Lower leg skin (tissue), 4 donors: ENCODE measurements at regions not wholly inside any gene's neighbourhood (a gene's known extent, or its start where the extent isn't known, plus 50 kb on each side); places are given as distances from the start of the nearest gene placed in this dataset.

Experiments used
- DNase-seq, 2 donors: peaks; one replicate each; pipeline ENCODE4 v3.0.0-alpha.2; 2019; ENCODE audit warnings: low spot score in 2 of 2
- H3K4me3 ChIP-seq: fragments of 200-600 bp; sonication (generic); 2 replicates; pipeline ENCODE4 v1.5.1; 2017; ENCODE audit warnings: mild to moderate bottlenecking, low read depth; ENCODE audit not compliant: poor library complexity, severe bottlenecking
- POLR2A ChIP-seq, 2 donors: fragments of 450-650 bp; IDR thresholded peaks; one replicate each; pipeline ENCODE4 v1.6.1; 2016 to 2017; ENCODE audit warnings: antibody characterized with exemption in 2 of 2, mild to moderate bottlenecking in 1 of 2, moderate library complexity in 1 of 2
- WGBS, 2 donors: methylation state at CpG; one replicate each; pipeline ENCODE4 v1.1.5; 2018; 5-methylcytosine and 5-hydroxymethylcytosine counted together
- intact Hi-C: fragments of 100-400 bp; cut with DNase I; formaldehyde crosslinking; loops from one replicate; pipeline ENCODE4 v1.15.0; 2023; ENCODE audit warnings: low total_unique reads
- TF ChIP-seq, protein P1 (sequence below), 3 donors: fragments of 450-650 bp; IDR thresholded peaks; one replicate each; pipeline ENCODE4 v1.5.1; 2016; ENCODE audit warnings: antibody characterized with exemption in 3 of 3, mild to moderate bottlenecking in 3 of 3, moderate library complexity in 2 of 3

DNA sequence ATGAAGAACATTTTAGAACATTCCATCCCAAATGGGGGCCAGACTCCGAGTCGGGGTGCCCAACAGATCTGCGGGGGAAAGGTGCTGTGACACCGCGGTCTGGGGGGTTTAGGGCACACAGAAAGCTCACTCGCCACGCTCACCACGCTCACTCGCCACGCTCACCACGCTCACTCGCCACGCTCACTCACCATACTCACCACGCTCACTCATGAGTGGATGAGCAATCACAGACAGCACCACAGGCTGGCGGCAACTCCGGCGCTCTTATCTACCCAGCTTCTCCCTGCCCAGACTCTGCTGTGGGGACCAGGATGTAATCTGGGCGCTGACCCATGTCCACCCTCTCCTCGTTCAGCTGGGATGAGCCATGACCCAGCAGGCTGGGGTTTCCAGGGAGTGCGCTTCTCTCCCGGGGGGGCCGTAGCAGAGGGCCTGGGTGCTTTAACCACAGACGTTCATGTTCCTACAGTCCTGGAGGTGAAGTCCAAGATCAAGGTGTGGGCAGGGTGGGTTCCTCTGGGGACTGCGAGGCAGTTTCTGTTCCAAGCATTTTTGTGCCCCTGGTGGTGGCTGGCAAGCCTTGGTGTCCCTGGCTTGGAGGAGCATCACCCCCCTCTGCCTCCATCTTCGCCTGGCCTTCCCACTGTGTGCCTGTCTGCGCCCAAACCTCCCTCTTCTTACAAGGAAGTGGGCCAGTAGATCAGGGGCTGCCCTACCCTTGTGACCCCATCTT, 141.2 kb downstream of the CTTN start:
- no peak for DNase-seq
- no peak overlapping the region for H3K4me3 ChIP-seq
- intact Hi-C loops = no loop called here
- TF ChIP-seq, protein P1, sequence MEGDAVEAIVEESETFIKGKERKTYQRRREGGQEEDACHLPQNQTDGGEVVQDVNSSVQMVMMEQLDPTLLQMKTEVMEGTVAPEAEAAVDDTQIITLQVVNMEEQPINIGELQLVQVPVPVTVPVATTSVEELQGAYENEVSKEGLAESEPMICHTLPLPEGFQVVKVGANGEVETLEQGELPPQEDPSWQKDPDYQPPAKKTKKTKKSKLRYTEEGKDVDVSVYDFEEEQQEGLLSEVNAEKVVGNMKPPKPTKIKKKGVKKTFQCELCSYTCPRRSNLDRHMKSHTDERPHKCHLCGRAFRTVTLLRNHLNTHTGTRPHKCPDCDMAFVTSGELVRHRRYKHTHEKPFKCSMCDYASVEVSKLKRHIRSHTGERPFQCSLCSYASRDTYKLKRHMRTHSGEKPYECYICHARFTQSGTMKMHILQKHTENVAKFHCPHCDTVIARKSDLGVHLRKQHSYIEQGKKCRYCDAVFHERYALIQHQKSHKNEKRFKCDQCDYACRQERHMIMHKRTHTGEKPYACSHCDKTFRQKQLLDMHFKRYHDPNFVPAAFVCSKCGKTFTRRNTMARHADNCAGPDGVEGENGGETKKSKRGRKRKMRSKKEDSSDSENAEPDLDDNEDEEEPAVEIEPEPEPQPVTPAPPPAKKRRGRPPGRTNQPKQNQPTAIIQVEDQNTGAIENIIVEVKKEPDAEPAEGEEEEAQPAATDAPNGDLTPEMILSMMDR (IDR thresholded peaks at IDR 0.05) = no peak
- TF ChIP-seq POLR2A (IDR thresholded peaks at IDR 0.05) = no peak
- whole genome bisulfite sequencing, 2 donors = 90 to 95% methylated on average over 26 of the region's 26 CpGs

DNA sequence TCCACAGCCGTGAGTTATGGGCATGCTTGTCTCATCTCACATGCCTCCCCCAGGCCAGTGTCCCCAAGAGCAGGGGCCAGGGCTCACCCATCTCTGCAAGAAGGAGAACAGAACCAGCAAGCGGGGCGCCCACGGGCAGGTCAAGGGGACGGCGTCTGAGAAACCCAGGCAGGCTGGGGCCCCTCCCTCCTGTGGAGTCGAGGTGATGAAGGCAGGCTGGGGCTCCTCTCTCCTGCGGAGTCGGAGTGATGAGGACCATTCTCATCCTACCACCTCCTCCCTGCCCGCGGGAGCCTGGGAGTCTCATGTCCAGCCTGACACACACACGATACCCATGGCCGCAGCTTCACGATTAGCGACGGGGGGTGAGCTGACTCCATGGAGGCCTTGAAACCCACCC, 141.9 kb downstream of the CTTN start:
- no peak overlapping the region for H3K4me3 ChIP-seq
- WGBS, 2 donors = 77 to 92% methylated on average over 13 to 16 of the region's 16 CpGs
- TF ChIP-seq, protein P1 (IDR thresholded peaks at IDR 0.05) = no peak
- TF ChIP-seq POLR2A (IDR thresholded peaks at IDR 0.05) = no peak
- intact Hi-C loops = no loop called here
- no peak for DNase-seq

DNA sequence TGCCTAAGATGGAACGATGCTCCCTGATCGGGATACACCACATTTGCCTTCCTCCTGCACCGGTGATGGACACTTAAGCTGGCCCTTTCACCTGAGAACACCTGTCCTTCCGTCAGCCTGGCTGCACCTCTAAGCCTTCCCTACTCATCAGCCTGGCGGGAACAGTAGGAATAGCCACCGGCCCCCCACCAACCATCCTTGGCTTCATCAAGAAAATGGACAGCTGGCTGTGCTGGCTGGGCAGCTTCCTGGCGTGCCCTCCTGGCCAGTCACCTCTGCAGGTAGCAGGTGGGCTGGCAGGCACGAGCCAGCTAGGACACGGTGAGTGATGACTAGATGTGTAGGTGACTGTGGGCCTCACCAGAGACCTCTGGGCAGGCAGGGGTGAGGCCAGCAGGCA, 142.8 kb downstream of the CTTN start:
- WGBS, 2 donors = 84 to 88% methylated on average over 9 of the region's 9 CpGs
- H3K4me3 ChIP-seq = no peak overlapping the region
- no peak for TF ChIP-seq POLR2A (IDR thresholded peaks at IDR 0.05)
- TF ChIP-seq, protein P1 (IDR thresholded peaks at IDR 0.05) = no peak
- DNase-seq = no peak
- intact Hi-C loops = no loop called here

DNA sequence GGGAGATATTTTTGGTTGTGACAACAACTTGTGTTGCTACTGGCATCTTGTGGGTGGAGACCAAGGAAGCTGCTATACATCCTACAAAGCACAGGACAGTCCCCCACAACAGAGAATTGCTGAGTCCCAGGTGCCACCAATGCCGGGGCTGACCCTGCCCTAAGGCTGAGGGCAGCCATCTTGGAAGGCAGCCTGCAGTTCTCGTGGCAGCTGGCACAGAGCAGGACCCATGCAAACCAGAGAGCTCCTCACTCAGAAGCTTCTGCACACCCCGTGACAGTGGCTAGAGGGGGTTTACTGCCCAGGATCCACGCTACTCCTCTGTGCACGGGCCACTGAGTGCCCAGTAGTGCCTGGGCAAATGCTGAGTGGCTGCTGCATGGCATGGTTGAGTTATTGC, 143.4 kb downstream of the CTTN start:
- 87 to 98% methylated on average over 4 to 5 of the region's 5 CpGs for WGBS, 2 donors
- no peak overlapping the region for H3K4me3 ChIP-seq
- no peak for TF ChIP-seq POLR2A (IDR thresholded peaks at IDR 0.05)
- TF ChIP-seq, protein P1 (IDR thresholded peaks at IDR 0.05) = no peak
- DNase-seq = no peak
- intact Hi-C loops = no loop called here

DNA sequence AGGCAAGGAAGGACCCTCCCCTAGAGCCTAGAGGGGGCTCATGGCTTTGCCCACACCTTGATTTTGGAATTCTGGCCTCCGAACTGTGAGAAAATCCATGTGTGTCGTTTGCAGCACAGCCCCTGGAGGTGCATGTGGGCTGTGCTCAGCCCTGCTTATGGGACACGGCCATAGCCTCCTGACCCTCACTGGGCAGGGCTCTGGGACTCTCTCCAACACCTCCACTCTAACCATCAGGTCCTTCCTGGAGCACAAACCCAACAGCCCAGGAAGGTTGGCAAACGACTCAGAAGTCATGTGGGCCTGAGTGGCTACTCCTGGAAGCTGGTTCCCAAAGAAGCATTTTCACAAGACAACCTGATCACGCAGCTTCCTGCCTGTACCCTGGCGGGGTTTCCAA, 144.1 kb downstream of the CTTN start:
- TF ChIP-seq, protein P1 (IDR thresholded peaks at IDR 0.05) = no peak
- no peak for TF ChIP-seq POLR2A (IDR thresholded peaks at IDR 0.05)
- no peak overlapping the region for H3K4me3 ChIP-seq
- 86 to 87% methylated on average over 6 of the region's 6 CpGs for WGBS, 2 donors
- DNase-seq = no peak
- intact Hi-C loops = no loop called here

DNA sequence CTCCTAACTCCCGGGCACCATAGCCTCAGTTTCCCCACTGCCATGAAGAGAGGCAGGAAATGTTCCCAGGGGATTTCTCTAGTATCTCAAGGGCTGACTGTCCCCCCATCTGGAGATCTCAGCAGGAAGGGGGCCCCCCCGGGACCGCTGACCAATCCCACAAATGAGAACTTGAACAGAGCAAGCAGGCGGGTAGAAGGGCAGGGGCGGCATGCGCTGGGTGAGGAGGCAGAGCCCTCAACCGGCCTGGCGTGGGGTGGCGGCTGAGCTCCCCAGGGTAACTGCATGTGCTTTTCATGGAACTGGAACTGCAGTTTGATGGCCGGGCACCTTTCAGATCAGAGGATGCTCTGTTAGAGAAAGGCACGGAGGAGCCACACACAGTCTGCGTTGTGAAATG, 144.5 kb downstream of the CTTN start:
- no peak overlapping the region for H3K4me3 ChIP-seq
- no peak for TF ChIP-seq POLR2A (IDR thresholded peaks at IDR 0.05)
- TF ChIP-seq, protein P1 (IDR thresholded peaks at IDR 0.05) = no peak
- WGBS, 2 donors = 87 to 88% methylated on average over 12 of the region's 12 CpGs
- no peak for DNase-seq
- intact Hi-C loops = no loop called here
